ENCODE measurements at regions not wholly inside any gene's neighbourhood (a gene's known extent, or its start where the extent isn't known, plus 50 kb on each side); places are given as distances from the start of the nearest gene placed in this dataset.

- TF ChIP-seq EZH2 (optimal IDR thresholded peaks at IDR 0.05; ENCODE audit: low read depth, low read length) (no peak), CTCF (IDR thresholded peaks at IDR 0.05; ENCODE audit: low read length) (no peak)
These were observed 73.0 kb downstream of the ENC1 start for GRCh38 chr5:74567411-74567995.
